CD14-positive monocyte (primary cell): ENCODE measurements at regions not wholly inside any gene's neighbourhood (a gene's known extent, or its start where the extent isn't known, plus 50 kb on each side); places are given as distances from the start of the nearest gene placed in this dataset.

Source experiments
- DNase-seq, 3 donors: peaks; one replicate each; pipeline ENCODE4 v3.0.0-alpha.2; 2011 to 2022
- H2AFZ ChIP-seq: 2 replicates; pipeline ENCODE4 v1.6.0; 2012; ENCODE audit warnings: mild to moderate bottlenecking, low read depth, low read length, inconsistent platforms; ENCODE audit not compliant: insufficient read depth, poor library complexity, severe bottlenecking
- H3K27ac ChIP-seq, 2 donors: 1 replicate in 1 of 2; 2 replicates in 1 of 2; pipeline ENCODE4 v1.5.1; 2012 to 2013; ENCODE audit warnings: low read length in 2 of 2, control low read depth in 1 of 2, inconsistent platforms in 1 of 2, low read depth in 1 of 2, mild to moderate bottlenecking in 1 of 2
- H3K27me3 ChIP-seq, 2 donors: one replicate each; pipeline versions ENCODE4 v1.6.0 to v1.6.1; 2011 to 2013; ENCODE audit warnings: low read length in 2 of 2; ENCODE audit not compliant: control insufficient read depth in 2 of 2, insufficient read depth in 2 of 2
- H3K36me3 ChIP-seq, 2 donors: replicated peaks in 1 of 2; 1 replicate in 1 of 2; 2 replicates in 1 of 2; pipeline versions ENCODE4 v1.5.1 to v1.6.1; 2012 to 2013; ENCODE audit warnings: low read length in 2 of 2, control low read depth in 1 of 2, inconsistent platforms in 1 of 2, mild to moderate bottlenecking in 1 of 2; ENCODE audit not compliant: insufficient read depth in 2 of 2, control insufficient read depth in 1 of 2
- H3K4me1 ChIP-seq, 2 donors: 1 replicate in 1 of 2; 2 replicates in 1 of 2; pipeline versions ENCODE4 v1.5.1 to v1.6.1; 2012 to 2013; ENCODE audit warnings: low read length in 2 of 2, control low read depth in 1 of 2, inconsistent platforms in 1 of 2, mild to moderate bottlenecking in 1 of 2, moderate library complexity in 1 of 2; ENCODE audit not compliant: insufficient read depth in 2 of 2, control insufficient read depth in 1 of 2
- H3K4me2 ChIP-seq: replicated peaks from 2 replicates; pipeline ENCODE3; 2012; ENCODE audit warnings: low read length, moderate library complexity, mild to moderate bottlenecking; ENCODE audit not compliant: poor library complexity, severe bottlenecking; ENCODE audit errors: extremely low read depth
- H3K4me3 ChIP-seq, 3 experiments: fragments of 200-600 bp in 1 of 3; sonication (generic) in 1 of 3; replicated peaks in 1 of 3; 1 replicate in 2 of 3; 2 replicates in 1 of 3; pipeline ENCODE4 v1.5.1; 2011 to 2013; ENCODE audit warnings: low read length in 3 of 3, mild to moderate bottlenecking in 3 of 3, control low read depth in 2 of 3, low read depth in 2 of 3, inconsistent platforms in 1 of 3, moderate library complexity in 1 of 3
- H3K79me2 ChIP-seq: 2 replicates; pipeline ENCODE4 v1.6.0; 2012; ENCODE audit warnings: mild to moderate bottlenecking, control low read depth, inconsistent platforms, low read length, moderate library complexity; ENCODE audit not compliant: insufficient read depth
- H3K9ac ChIP-seq: 2 replicates; pipeline ENCODE4 v1.6.0; 2017; ENCODE audit warnings: low read length, mild to moderate bottlenecking; ENCODE audit not compliant: insufficient read depth, poor library complexity, severe bottlenecking
- H3K9me3 ChIP-seq, 2 donors: replicated peaks in 1 of 2; 1 replicate in 1 of 2; 2 replicates in 1 of 2; pipeline versions ENCODE4 v1.5.1 to v1.6.1; 2012 to 2013; ENCODE audit warnings: low read length in 2 of 2, control low read depth in 1 of 2; ENCODE audit not compliant: control insufficient read depth in 1 of 2, insufficient read depth in 1 of 2
- H4K20me1 ChIP-seq: 2 replicates; pipeline ENCODE4 v1.6.0; 2012; ENCODE audit warnings: mild to moderate bottlenecking, low read length, control low read depth, moderate library complexity; ENCODE audit not compliant: insufficient read depth
- H3K27ac Mint-ChIP-seq, 7 donors: one replicate each; pipeline ENCODE4 v1.8.0; 2020; ENCODE audit warnings: mild to moderate bottlenecking in 7 of 7, mixed read lengths in 7 of 7, moderate library complexity in 6 of 7, inconsistent platforms in 2 of 7
- H3K27me3 Mint-ChIP-seq, 3 donors: one replicate each; pipeline ENCODE4 v1.8.0; 2021 to 2022; ENCODE audit warnings: low read depth in 3 of 3, mild to moderate bottlenecking in 3 of 3, mixed read lengths in 3 of 3, moderate library complexity in 3 of 3, inconsistent platforms in 1 of 3
- H3K36me3 Mint-ChIP-seq, 2 donors: one replicate each; pipeline ENCODE4 v1.8.0; 2020; ENCODE audit warnings: mixed read lengths in 2 of 2, inconsistent platforms in 1 of 2, mild to moderate bottlenecking in 1 of 2
- H3K4me1 Mint-ChIP-seq: one replicate; pipeline ENCODE4 v1.8.0; 2020; ENCODE audit warnings: mild to moderate bottlenecking, mixed read lengths
- H3K4me3 Mint-ChIP-seq, 2 donors: one replicate each; pipeline ENCODE4 v1.8.0; 2020; ENCODE audit warnings: mild to moderate bottlenecking in 2 of 2, mixed read lengths in 2 of 2, moderate library complexity in 1 of 2
- H3K9me3 Mint-ChIP-seq, 7 donors: one replicate each; pipeline ENCODE4 v1.8.0; 2020 to 2022; ENCODE audit warnings: mixed read lengths in 7 of 7, mild to moderate bottlenecking in 6 of 7, moderate library complexity in 6 of 7, inconsistent platforms in 2 of 7
- WGBS: methylation state at CpG from one replicate; pipeline ENCODE4 v1.1.5; 2013; ENCODE audit warnings: missing lambda C conversion rate; ENCODE audit not compliant: insufficient coverage; 5-methylcytosine and 5-hydroxymethylcytosine counted together
- intact Hi-C, 2 donors: fragments of 100-400 bp; cut with micrococcal nuclease; formaldehyde crosslinking; loops; one replicate each; pipeline versions ENCODE4 v1.15.0 to v1.15.1; 2023
- TF ChIP-seq, protein P1 (sequence below): fragments of 200-600 bp; IDR thresholded peaks from one replicate; pipeline ENCODE4 v1.8.0; 2022; ENCODE audit warnings: antibody characterized with exemption, mild to moderate bottlenecking

DNA sequence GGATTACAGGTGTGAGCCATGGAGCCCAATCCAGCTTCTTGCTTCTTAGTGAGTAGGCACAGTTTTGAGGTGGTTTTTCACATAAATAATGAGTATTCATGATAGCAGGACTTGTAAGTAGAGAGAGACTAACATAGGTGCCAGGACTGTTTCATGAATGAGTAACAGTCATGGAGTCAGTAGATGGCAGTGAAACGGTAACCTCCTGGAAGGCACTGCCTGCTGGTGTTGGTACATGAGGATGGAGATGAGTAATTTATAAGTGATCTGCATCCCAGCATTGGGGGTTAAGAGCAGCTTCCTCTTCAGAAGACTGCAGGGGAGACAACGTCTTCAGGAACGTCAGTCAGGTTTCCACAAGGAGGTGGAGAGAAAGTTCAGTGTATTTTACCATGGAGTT lies 143.8 kb downstream of the HAUS1 start:
- Mint-ChIP-seq H3K4me3 (no peak overlapping the region), H3K27me3 (peaks cover 0 to 3% (median 1%) of the 10 kb centered on the region in 3 donors), H3K27ac (peak overlapping the region in 2 of 7 donors; percentile 1 to 96), H3K9me3 (no peaks in the 10 kb centered on the region), H3K36me3 (peaks cover 5% of the 10 kb centered on the region in 2 donors), H3K4me1 (peaks cover 39% of the 10 kb centered on the region)
- Histone ChIP-seq H3K27me3 (no peaks in the 10 kb centered on the region), H3K27ac (peak overlapping the region in 1 of 2 donors; percentile 49), H2AFZ (no peak overlapping the region), H3K4me1 (peaks cover 24 to 34% of the 10 kb centered on the region in 2 donors), H4K20me1 (peaks cover 29% of the 10 kb centered on the region), H3K79me2 (peaks cover 78% of the 10 kb centered on the region), H3K9me3 (no peaks in the 10 kb centered on the region), H3K36me3 (peaks cover 0 to 2% of the 10 kb centered on the region in 2 donors), H3K4me3 (no peak overlapping the region), H3K4me2 (no peak overlapping the region), H3K9ac (no peak overlapping the region)
- WGBS, result 83% methylated on average over 3 of the region's 3 CpGs
- intact Hi-C loops, result no loop called here
- DNase-seq, result no peak
- TF ChIP-seq, protein P1, sequence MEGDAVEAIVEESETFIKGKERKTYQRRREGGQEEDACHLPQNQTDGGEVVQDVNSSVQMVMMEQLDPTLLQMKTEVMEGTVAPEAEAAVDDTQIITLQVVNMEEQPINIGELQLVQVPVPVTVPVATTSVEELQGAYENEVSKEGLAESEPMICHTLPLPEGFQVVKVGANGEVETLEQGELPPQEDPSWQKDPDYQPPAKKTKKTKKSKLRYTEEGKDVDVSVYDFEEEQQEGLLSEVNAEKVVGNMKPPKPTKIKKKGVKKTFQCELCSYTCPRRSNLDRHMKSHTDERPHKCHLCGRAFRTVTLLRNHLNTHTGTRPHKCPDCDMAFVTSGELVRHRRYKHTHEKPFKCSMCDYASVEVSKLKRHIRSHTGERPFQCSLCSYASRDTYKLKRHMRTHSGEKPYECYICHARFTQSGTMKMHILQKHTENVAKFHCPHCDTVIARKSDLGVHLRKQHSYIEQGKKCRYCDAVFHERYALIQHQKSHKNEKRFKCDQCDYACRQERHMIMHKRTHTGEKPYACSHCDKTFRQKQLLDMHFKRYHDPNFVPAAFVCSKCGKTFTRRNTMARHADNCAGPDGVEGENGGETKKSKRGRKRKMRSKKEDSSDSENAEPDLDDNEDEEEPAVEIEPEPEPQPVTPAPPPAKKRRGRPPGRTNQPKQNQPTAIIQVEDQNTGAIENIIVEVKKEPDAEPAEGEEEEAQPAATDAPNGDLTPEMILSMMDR, result no peak

GRCh38 chr18:46250084-46250811 lies 146.1 kb downstream of the HAUS1 start:
- peak overlapping the region; percentile 35 for H2AFZ ChIP-seq
- peaks cover 24 to 34% of the 10 kb centered on the region in 2 donors for H3K4me1 ChIP-seq
- H3K27ac ChIP-seq, result peak overlapping the region; percentile 18 to 89
- Mint-ChIP-seq H3K27ac (peak overlapping the region; percentile 87 to 96 (median 94)), H3K4me1 (peaks cover 37% of the 10 kb centered on the region), H3K4me3 (peak overlapping the region; percentile 58 to 93), H3K36me3 (peaks cover 17 to 27% of the 10 kb centered on the region in 2 donors), H3K9me3 (no peaks in the 10 kb centered on the region), H3K27me3 (peaks cover 0 to 3% (median 1%) of the 10 kb centered on the region in 3 donors)
- H4K20me1 ChIP-seq, result peaks cover 19% of the 10 kb centered on the region
- peak overlapping the region; percentile 59 for H3K4me2 ChIP-seq
- H3K9me3 ChIP-seq, result no peaks in the 10 kb centered on the region
- peaks cover 64% of the 10 kb centered on the region for H3K79me2 ChIP-seq
- peak overlapping the region in 2 of 3 experiments; percentile 34 to 60 for H3K4me3 ChIP-seq
- peaks cover 6 to 25% of the 10 kb centered on the region in 2 donors for H3K36me3 ChIP-seq
- intact Hi-C loops, result no loop called here
- H3K27me3 ChIP-seq, result no peaks in the 10 kb centered on the region
- peak; percentile 77 to 83 (median 81) for DNase-seq
- TF ChIP-seq, protein P1, result no peak
- peak overlapping the region; percentile 39 for H3K9ac ChIP-seq
- WGBS, result 0% methylated on average over 2 of the region's 4 CpGs
